ENCODE measurements at regions not wholly inside any gene's neighbourhood (a gene's known extent, or its start where the extent isn't known, plus 50 kb on each side); places are given as distances from the start of the nearest gene placed in this dataset.

DNA sequence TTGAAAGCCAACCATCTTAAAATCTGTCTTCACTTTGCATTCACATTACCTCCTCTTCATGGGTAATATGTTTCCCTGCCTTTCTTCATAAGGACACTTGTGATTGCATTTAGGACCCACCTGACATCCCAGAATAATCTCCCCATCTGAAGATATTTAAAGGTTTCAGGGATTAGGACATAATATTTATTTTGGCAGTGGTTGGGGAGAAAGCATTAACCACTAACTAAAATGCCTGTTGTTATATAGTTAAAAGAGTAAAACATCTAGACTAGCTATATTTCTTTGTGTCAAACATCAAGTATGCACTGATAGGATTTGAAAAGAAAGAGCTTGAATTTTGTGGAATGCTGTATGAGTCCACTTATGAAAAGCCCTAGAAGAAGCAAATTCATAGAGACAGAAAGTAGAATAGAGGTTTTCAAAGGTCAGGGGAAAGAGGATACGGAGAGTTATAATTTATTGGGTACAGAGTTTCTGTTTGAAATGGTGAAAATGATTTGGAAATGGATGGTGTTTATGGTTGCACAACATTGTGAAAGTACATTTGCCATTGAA is 457.7 kb upstream of the SPRY2 start:
- TF ChIP-seq, protein P1, sequence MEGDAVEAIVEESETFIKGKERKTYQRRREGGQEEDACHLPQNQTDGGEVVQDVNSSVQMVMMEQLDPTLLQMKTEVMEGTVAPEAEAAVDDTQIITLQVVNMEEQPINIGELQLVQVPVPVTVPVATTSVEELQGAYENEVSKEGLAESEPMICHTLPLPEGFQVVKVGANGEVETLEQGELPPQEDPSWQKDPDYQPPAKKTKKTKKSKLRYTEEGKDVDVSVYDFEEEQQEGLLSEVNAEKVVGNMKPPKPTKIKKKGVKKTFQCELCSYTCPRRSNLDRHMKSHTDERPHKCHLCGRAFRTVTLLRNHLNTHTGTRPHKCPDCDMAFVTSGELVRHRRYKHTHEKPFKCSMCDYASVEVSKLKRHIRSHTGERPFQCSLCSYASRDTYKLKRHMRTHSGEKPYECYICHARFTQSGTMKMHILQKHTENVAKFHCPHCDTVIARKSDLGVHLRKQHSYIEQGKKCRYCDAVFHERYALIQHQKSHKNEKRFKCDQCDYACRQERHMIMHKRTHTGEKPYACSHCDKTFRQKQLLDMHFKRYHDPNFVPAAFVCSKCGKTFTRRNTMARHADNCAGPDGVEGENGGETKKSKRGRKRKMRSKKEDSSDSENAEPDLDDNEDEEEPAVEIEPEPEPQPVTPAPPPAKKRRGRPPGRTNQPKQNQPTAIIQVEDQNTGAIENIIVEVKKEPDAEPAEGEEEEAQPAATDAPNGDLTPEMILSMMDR (IDR thresholded peaks at IDR 0.05; ENCODE audit: unreplicated experiment): no peak
- Mint-ChIP-seq H3K36me3 (ENCODE audit: insufficient read depth, unreplicated experiment) (no peaks in the 10 kb centered on the region), H3K27ac (ENCODE audit: low read depth, unreplicated experiment) (no peak overlapping the region), H3K27me3 (ENCODE audit: insufficient read depth, unreplicated experiment) (no peaks in the 10 kb centered on the region), H3K9me3 (ENCODE audit: unreplicated experiment) (peaks cover 8% of the 10 kb centered on the region), H3K4me3 (ENCODE audit: unreplicated experiment) (no peak overlapping the region), H3K4me1 (ENCODE audit: insufficient read depth, unreplicated experiment) (no peaks in the 10 kb centered on the region)
- DNase-seq (ENCODE audit: unreplicated experiment): no peak
- intact Hi-C loops (cut with micrococcal nuclease): no loop called here
- ChIA-PET CTCF (interaction anchor here (0.7 kb wide), 1 partner anchor 67 kb away, joined by 3 read pairs; no protein-coding TSS in a partner anchor), POLR2A (interaction anchor here (0.5 kb wide), 1 partner anchor 459 kb away, joined by 3 read pairs; no protein-coding TSS in a partner anchor)
- no TSS peak for BruUV-seq (replicated peaks)

DNA sequence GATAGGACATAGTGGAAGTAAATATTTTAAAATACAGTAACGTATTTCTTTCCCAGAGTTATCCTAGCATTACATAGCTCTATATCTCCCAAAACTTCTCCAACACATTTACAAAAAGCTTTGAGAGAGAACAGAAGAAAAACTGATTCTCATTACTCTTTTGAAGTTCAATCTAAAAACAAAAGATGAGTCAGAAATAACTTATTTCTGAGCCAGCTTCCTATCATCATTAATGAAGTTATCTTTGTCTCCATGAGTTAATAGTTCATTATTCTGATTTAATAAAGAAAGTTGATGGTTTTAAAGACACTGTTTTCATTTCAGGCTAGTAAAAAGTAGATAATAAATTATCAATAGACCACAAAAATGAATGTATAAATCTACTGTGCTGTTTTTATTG is 446.7 kb upstream of the SPRY2 start:
- POLR2A ChIA-PET: no interaction called here
- Mint-ChIP-seq H3K4me3 (ENCODE audit: unreplicated experiment) (no peak overlapping the region), H3K27me3 (ENCODE audit: insufficient read depth, unreplicated experiment) (no peaks in the 10 kb centered on the region), H3K9me3 (ENCODE audit: unreplicated experiment) (peaks cover 8% of the 10 kb centered on the region), H3K36me3 (ENCODE audit: insufficient read depth, unreplicated experiment) (no peaks in the 10 kb centered on the region), H3K4me1 (ENCODE audit: insufficient read depth, unreplicated experiment) (no peaks in the 10 kb centered on the region), H3K27ac (ENCODE audit: low read depth, unreplicated experiment) (no peak overlapping the region)
- intact Hi-C loops (cut with micrococcal nuclease): no loop called here
- no TSS peak for BruUV-seq (replicated peaks)
- no peak for DNase-seq (ENCODE audit: unreplicated experiment)
- TF ChIP-seq, protein P1 (IDR thresholded peaks at IDR 0.05; ENCODE audit: unreplicated experiment): no peak
- CTCF ChIA-PET: interaction anchor here (0.6 to 0.7 kb wide), 2 partner anchors 23 to 1459 kb away, joined by 3 read pairs; no protein-coding TSS in a partner anchor

DNA sequence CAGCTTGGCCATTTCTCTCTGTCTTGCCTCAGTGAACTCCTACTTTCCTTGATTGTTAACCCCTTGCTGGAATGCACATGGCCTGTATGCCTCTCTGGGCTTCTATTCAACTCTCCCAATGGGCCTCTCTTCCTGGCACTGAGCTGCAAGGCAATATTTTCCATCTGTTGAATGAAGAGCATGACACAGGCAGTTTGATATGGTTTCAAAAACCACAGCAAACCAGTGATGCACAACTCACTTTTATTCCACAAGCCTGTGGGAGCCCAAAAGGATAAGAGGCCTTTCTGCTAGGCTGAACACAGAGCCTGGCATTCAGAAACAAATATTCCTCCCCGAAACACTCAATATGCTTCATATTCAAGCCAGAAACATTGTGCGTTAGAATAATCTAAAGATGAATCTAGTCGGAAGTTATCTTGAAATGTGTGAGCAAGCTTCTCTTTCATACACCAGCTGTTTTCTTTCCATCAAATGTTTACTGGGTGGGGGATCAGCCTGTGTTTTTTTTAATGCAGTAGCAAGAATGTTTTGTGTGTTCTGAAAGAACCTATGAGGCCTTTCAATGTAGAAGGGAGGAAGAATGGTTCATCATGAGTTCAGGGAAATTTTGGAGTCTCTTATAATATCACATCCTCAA is 443.1 kb upstream of the SPRY2 start:
- H3K36me3 Mint-ChIP-seq (ENCODE audit: insufficient read depth, unreplicated experiment): no peaks in the 10 kb centered on the region
- no peak overlapping the region for H3K4me3 Mint-ChIP-seq (ENCODE audit: unreplicated experiment)
- no peaks in the 10 kb centered on the region for H3K9me3 Mint-ChIP-seq (ENCODE audit: unreplicated experiment)
- intact Hi-C loops (cut with micrococcal nuclease): no loop called here
- no TSS peak for BruUV-seq (replicated peaks)
- no peaks in the 10 kb centered on the region for H3K27me3 Mint-ChIP-seq (ENCODE audit: insufficient read depth, unreplicated experiment)
- DNase-seq (ENCODE audit: unreplicated experiment): no peak
- CTCF ChIA-PET: no interaction called here
- TF ChIP-seq, protein P1 (IDR thresholded peaks at IDR 0.05; ENCODE audit: unreplicated experiment): no peak
- H3K4me1 Mint-ChIP-seq (ENCODE audit: insufficient read depth, unreplicated experiment): no peaks in the 10 kb centered on the region
- H3K27ac Mint-ChIP-seq (ENCODE audit: low read depth, unreplicated experiment): no peak overlapping the region
- POLR2A ChIA-PET: interaction anchor here (0.7 kb wide), 1 partner anchor 290 kb away, joined by 3 read pairs; no protein-coding TSS in a partner anchor

DNA sequence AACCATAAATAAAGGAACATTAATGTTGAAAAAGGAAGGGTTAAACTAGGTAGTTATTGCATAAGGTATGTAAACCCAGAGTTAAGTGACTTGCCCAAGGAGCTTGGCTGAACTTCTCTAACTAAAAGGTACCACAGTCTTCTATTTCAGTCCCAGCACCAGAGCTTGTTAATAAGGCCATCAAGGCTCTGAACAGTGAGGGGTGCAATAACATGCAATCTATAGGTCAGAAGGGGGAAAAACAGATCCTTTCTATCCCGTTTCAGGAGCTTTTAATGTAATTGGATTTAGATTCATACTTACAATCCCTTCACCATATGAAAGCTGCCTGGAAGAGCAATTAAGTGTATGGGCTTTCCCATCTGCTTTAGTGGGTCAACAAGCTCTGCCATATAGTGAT is 441.5 kb upstream of the SPRY2 start:
- TF ChIP-seq, protein P1 (IDR thresholded peaks at IDR 0.05; ENCODE audit: unreplicated experiment): no peak
- no peak for DNase-seq (ENCODE audit: unreplicated experiment)
- no peaks in the 10 kb centered on the region for H3K4me1 Mint-ChIP-seq (ENCODE audit: insufficient read depth, unreplicated experiment)
- H3K4me3 Mint-ChIP-seq (ENCODE audit: unreplicated experiment): no peak overlapping the region
- H3K27me3 Mint-ChIP-seq (ENCODE audit: insufficient read depth, unreplicated experiment): no peaks in the 10 kb centered on the region
- H3K36me3 Mint-ChIP-seq (ENCODE audit: insufficient read depth, unreplicated experiment): no peaks in the 10 kb centered on the region
- H3K9me3 Mint-ChIP-seq (ENCODE audit: unreplicated experiment): no peaks in the 10 kb centered on the region
- ChIA-PET POLR2A (interaction anchor here (1.0 kb wide), 1 partner anchor 9 kb away, joined by 3 read pairs; no protein-coding TSS in a partner anchor), CTCF (interaction anchor here (0.9 kb wide), 1 partner anchor 15 kb away, joined by 3 read pairs; no protein-coding TSS in a partner anchor)
- no peak overlapping the region for H3K27ac Mint-ChIP-seq (ENCODE audit: low read depth, unreplicated experiment)
- intact Hi-C loops (cut with micrococcal nuclease): no loop called here
- BruUV-seq (replicated peaks): no TSS peak
